Activated CD4-positive, alpha-beta T cell treated with anti-CD3 and anti-CD28 coated beads for 4 hours (primary cell): ENCODE measurements at regions not wholly inside any gene's neighbourhood (a gene's known extent, or its start where the extent isn't known, plus 50 kb on each side); places are given as distances from the start of the nearest gene placed in this dataset.
"Not testable (repeated sequence)": the region's sequence is repeated elsewhere in the genome, so short reads cannot be mapped to it uniquely, and the experiment has no call there.

ENCODE experiments used
- DNase-seq, 2 donors: peaks; one replicate each; pipeline ENCODE4 v3.0.0-alpha.2; 2020

DNA sequence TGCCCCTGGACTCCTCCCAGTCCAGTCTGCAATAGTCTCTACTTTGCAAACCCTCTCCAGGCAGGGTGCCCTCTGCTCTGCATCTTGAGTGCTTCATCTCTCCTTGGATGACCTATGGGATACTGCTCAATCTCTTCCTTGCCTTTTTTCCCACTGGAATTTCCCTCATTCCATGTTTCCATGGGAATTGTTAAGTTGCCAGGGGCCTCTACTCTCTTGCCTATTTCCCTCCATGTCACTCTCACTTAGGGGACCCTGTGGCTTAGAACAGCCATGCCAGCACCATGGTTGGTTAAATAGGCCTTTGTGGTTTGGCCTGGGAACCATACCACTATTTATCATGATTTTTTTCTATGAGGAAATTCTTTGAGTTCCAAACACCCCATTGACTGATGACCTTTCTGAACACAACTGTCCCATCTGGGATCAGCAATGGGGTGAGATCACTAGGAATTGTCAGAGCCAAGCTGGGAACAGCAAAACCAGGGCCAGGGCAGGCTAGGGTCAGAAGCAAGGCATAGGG lies 91.4 kb upstream of the RBMS1 start:
- no peak for DNase-seq

DNA sequence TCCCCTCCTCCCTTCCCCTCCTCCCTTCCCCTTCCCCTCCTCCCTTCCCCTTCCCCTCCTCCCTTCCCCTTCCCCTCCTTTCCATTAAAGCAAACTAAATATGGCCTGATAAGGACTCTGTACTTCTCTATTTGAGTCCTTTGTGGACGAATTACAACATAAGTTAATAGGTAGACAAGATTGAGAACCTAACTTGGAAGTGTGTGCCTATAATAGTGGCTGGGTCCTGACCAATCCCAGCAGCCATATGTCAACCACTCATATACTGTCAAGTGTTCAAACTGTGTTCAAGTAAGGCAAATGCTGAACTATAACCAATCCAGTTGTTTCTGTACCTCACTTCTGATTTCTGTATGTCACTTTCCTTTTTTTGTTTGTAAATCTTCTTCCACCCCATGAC lies 97.1 kb upstream of the RBMS1 start:
- no peak for DNase-seq

- no peak for DNase-seq
Observed at GRCh38 chr2:160592401-160592800, 98.8 kb upstream of the RBMS1 start.

DNA sequence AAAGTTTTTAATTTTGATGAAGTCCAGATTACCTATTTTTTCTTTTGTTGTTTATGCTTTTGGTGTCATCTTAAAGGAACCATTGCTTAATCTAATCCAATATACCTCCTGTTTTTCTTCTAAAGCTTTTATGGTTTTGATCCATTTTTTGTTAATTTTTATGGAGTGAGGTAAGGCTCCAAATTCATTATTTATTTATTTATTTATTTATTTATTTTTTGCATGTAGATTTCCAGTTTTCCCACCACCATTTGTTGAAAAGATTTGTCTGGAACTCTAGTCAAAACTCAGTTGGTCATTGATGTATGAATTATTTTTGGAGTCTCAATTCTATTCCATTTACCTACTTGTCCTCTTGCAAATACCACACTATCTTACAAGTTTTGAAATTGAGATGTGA lies 99.4 kb upstream of the RBMS1 start:
- no peak for DNase-seq

- DNase-seq = no peak
Observed at GRCh38 chr2:160596441-160596840, 102.8 kb upstream of the RBMS1 start.

- not testable (repeated sequence) for DNase-seq
Observed at GRCh38 chr2:160600437-160600836, 106.8 kb upstream of the RBMS1 start.

DNA sequence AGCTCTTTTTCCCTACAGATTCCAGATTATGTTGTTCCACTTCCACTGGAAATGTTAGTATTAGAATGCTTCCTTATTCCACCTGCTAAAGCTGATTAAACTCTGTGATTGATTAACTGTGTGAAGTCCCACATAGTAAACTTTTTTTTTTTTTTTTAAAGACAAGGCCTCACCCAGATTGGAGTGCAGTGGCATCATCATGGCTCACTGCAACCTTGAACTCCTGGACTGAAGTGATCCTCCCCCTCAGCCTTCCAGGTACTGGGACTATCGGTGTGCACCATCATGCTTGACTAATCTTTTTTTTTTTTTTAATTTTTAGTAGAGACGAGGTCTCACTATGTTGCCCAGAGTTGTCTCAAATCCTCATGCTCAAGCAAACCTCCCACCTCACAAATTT lies 108.5 kb upstream of the RBMS1 start:
- DNase-seq = no peak

- DNase-seq = no peak
Observed at GRCh38 chr2:160603771-160604510, 110.3 kb upstream of the RBMS1 start.

- no peak for DNase-seq
Observed at GRCh38 chr2:160606341-160606740, 112.7 kb upstream of the RBMS1 start.

GRCh38 chr2:160608599-160608998 lies 115.0 kb upstream of the RBMS1 start:
- no peak for DNase-seq

DNA sequence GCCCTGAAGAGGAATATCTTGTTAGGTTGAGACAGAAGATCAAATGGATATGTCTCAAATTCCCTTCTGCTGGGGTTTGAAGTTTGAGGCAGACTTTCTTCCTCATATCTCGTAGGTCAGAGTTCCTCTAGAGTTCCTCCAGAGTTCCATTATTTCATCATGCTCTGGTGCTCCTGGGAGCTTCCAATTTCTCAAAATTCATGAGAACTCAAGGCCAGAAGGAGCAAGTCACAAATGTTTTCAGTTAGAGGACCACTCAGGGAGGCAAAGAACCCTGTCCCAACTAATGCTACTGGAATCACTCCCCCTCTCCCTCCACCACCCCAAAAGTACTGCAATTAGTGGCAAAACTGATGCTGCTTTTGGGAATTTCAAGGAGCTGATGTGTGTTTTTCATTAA lies 115.7 kb upstream of the RBMS1 start:
- DNase-seq = no peak

DNA sequence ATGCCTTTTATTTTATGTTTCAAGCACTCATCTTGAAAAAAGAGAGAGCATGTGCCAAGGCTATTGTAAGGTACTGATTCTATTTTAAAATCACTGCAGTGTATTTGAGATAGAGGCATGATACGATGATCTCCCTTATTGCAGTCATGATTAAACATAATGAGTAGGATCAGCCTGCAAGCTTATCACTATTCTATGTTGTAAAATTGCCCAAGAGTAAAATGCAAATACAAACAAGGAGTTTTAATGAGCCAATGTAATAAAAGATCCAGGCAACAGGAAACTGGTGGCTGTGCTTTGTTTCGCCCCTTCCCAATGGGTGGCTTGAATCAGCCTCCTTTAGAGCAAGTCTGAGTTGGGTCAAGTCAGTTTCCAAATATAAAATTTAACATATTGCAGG lies 116.4 kb upstream of the RBMS1 start:
- DNase-seq = no peak

GRCh38 chr2:160612266-160612856 lies 118.8 kb upstream of the RBMS1 start:
- DNase-seq = no peak

GRCh38 chr2:160613466-160614153 lies 120.0 kb upstream of the RBMS1 start:
- no peak for DNase-seq

- DNase-seq = no peak
Observed at GRCh38 chr2:160614391-160614790, 120.8 kb upstream of the RBMS1 start.

DNA sequence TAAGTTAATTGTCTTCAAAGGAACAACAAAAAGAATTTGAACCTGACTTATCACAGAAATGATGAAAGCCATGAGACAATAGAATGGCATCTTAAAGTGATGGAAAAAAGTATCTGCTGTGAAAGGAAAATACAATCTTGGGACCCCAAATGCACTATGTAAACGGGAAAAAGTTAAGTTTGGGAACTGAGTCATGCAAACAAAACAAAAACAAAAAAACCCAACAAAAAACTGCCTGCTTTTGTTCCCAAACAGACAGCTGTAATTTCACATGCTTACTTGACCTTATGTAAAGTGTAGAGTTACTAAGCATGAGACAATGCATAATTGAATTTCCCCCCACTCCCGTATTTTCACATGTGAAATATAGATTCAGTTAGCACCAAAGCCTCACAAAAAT lies 122.1 kb upstream of the RBMS1 start:
- no peak for DNase-seq

- no peak for DNase-seq
Observed at GRCh38 chr2:160616149-160616548, 122.5 kb upstream of the RBMS1 start.

- DNase-seq = no peak
Observed at GRCh38 chr2:160621748-160622147, 128.1 kb upstream of the RBMS1 start.

- DNase-seq = not testable (repeated sequence)
Observed at GRCh38 chr2:160628020-160628637, 134.5 kb upstream of the RBMS1 start.

DNA sequence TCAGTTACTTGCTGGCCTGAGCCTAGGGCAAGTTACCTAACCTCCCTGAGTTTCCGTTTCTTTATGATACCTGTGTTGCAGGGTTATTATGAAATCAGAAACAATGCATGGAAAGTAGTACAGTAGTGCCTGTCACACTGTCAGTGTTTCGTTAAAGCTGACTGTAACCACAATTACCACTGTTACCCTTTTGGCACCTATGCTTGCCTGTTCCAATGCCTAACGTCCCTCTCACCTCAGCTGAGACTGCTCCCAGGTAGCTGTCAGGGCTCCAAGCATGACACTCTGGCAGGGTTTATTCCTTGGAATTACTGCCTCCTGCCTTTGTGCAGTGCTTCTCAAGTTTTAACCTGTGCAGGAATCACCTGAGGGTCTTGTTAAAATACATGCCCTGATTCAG lies 135.2 kb upstream of the RBMS1 start:
- DNase-seq = no peak

- DNase-seq = no peak
Observed at GRCh38 chr2:160630801-160631590, 137.4 kb upstream of the RBMS1 start.

DNA sequence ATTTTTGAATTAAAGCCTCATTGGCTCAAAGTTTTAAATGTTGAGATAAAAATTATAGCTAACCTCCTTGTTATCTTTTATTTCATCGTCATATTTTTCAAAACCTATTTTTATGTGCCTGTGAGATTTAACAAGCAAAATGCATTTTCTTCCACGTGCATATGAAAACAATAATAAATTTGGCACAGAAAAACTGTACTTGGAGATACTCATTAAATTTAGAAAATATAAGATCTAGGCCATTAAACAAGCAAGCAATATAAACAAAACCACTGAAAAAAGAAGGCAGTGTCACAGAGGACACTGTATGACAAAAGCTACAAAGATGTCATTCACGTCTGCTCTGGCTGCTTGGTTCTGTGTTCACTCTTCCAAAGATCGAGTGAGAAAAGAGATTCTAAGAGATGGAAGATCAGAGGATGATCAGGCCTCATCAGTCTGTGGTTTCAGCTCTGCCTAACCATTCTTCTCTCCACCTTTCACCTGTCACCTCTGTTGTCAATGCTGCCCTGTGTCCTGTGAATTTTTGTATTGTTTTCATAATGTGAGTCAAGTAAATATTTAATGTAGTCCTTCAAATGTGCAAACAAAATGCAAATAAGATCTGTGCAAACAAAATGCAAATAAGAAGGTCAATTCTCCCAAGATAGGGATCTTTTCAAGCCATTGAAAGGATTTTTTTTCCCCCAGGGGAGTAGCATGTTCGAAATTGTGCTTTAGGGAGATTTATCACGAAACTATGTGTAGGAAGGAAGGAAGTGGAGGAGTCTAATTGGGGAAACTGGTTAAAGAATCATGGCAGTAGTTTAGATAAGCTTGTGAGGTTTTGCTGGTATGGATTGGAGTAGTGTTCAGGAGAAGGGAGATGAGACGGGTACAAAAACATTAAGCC lies 138.7 kb upstream of the RBMS1 start:
- no peak for DNase-seq
